Skeletal muscle satellite cell (primary cell): ENCODE measurements at regions not wholly inside any gene's neighbourhood (a gene's known extent, or its start where the extent isn't known, plus 50 kb on each side); places are given as distances from the start of the nearest gene placed in this dataset.
A peak's percentile ranks its signal among the peaks of the same experiment; 100 is the strongest.

Experiments
- H3K27me3 ChIP-seq: 2 replicates; pipeline ENCODE4 v1.7.0; 2013; ENCODE audit warnings: low read length; ENCODE audit not compliant: control insufficient read depth, insufficient read depth
- H3K36me3 ChIP-seq: 2 replicates; pipeline ENCODE4 v1.7.0; 2013; ENCODE audit warnings: mild to moderate bottlenecking, control low read depth, low read length; ENCODE audit not compliant: insufficient read depth
- H3K4me1 ChIP-seq: 2 replicates; pipeline ENCODE4 v1.7.0; 2013; ENCODE audit warnings: low read length; ENCODE audit not compliant: control insufficient read depth, insufficient read depth
- H3K4me2 ChIP-seq: 2 replicates; pipeline ENCODE4 v1.7.0; 2013; ENCODE audit warnings: mild to moderate bottlenecking, low read length
- H3K4me3 ChIP-seq: 2 replicates; pipeline ENCODE4 v1.7.0; 2013; ENCODE audit warnings: low read length
- H3K9ac ChIP-seq: 2 replicates; pipeline ENCODE4 v1.7.0; 2013; ENCODE audit warnings: mild to moderate bottlenecking, low read depth, low read length, moderate library complexity
- H3K9me3 ChIP-seq: replicated peaks from 2 replicates; pipeline ENCODE4 v1.7.0; 2013; ENCODE audit warnings: mild to moderate bottlenecking, control low read depth, low read length

GRCh38 chr12:66041651-66042363 lies 88.7 kb downstream of the LLPH start:
- Histone ChIP-seq H3K27me3 (no peaks in the 10 kb centered on the region), H3K4me1 (peaks cover 2% of the 10 kb centered on the region), H3K36me3 (no peaks in the 10 kb centered on the region), H3K9ac (no peak overlapping the region), H3K4me3 (no peak overlapping the region), H3K9me3 (no peaks in the 10 kb centered on the region), H3K4me2 (no peak overlapping the region)

GRCh38 chr12:66036317-66036716 lies 94.2 kb downstream of the LLPH start:
- Histone ChIP-seq H3K9ac (peak overlapping the region; percentile 44), H3K4me1 (peaks cover 20% of the 10 kb centered on the region), H3K27me3 (no peaks in the 10 kb centered on the region), H3K4me3 (peak overlapping the region; percentile 19), H3K36me3 (no peaks in the 10 kb centered on the region), H3K4me2 (peak overlapping the region; percentile 43), H3K9me3 (no peaks in the 10 kb centered on the region)

- peak overlapping the region; percentile 44 for H3K9ac ChIP-seq
- no peaks in the 10 kb centered on the region for H3K36me3 ChIP-seq
- H3K4me2 ChIP-seq, result peak overlapping the region; percentile 37
Measured at GRCh38 chr12:66035288-66035966, 95.1 kb downstream of the LLPH start.

DNA sequence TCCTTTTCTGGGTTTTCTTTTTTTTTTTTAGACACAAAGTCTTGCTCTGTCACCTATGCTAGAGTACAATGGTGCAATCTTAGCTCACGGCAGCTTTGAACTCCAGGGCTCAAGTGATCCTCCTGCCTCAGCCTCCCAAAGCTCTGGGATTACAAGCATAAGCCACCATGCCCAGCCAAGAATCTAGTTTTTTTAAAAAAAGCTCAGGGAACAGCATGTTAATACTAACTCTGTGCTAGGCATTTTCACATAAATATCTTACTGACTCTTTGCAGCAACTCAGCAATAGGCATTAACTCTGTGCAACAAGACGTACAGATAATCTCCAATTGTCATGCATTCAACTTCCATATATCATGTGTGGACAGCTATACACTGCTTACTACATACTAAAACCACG lies 97.4 kb downstream of the LLPH start:
- no peak overlapping the region for H3K9ac ChIP-seq
- no peaks in the 10 kb centered on the region for H3K36me3 ChIP-seq
- no peak overlapping the region for H3K4me3 ChIP-seq
- H3K27me3 ChIP-seq, result no peaks in the 10 kb centered on the region
- no peaks in the 10 kb centered on the region for H3K9me3 ChIP-seq
- H3K4me1 ChIP-seq, result peaks cover 20% of the 10 kb centered on the region
- no peak overlapping the region for H3K4me2 ChIP-seq

More at GRCh38 chr12:66035288-66035966, 95.1 kb downstream of the LLPH start:
- H3K4me1 ChIP-seq, result peaks cover 20% of the 10 kb centered on the region
- no peaks in the 10 kb centered on the region for H3K27me3 ChIP-seq
- no peak overlapping the region for H3K4me3 ChIP-seq
- no peaks in the 10 kb centered on the region for H3K9me3 ChIP-seq

- H3K4me2 ChIP-seq, result no peak overlapping the region
- H3K4me3 ChIP-seq, result no peak overlapping the region
- no peaks in the 10 kb centered on the region for H3K9me3 ChIP-seq
- H3K27me3 ChIP-seq, result no peaks in the 10 kb centered on the region
- H3K9ac ChIP-seq, result no peak overlapping the region
- peaks cover 20% of the 10 kb centered on the region for H3K4me1 ChIP-seq
- no peaks in the 10 kb centered on the region for H3K36me3 ChIP-seq
Measured at GRCh38 chr12:66032739-66033138, 97.8 kb downstream of the LLPH start.

DNA sequence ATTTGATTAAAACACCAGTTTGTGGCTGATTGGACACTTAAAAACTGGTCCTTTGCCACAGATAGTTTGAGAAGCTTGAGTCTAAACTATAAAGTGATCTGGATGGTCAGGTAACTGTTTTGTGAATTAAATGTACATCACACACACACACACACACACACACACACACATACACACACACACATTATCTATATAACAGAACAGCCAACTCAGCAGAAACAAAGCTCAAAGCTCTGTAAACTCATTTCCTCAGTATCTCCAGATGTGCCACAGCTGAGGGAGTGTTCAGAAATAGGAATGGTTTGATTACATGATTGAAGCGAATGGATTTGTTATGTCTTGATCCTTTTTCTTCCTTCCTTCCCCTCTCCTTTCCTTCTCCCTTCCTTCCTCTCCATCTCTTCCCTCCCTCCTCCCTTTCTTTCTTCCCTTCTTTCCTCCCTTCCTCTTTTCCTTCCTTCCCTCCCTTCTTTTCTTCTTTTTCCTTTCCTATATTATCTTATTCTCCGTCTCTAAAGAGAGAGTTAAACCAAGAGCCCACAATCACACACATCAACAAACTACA lies 100.3 kb downstream of the LLPH start:
- H3K4me3 ChIP-seq, result no peak overlapping the region
- no peaks in the 10 kb centered on the region for H3K9me3 ChIP-seq
- no peak overlapping the region for H3K4me2 ChIP-seq
- no peaks in the 10 kb centered on the region for H3K27me3 ChIP-seq
- H3K4me1 ChIP-seq, result peaks cover 4% of the 10 kb centered on the region
- no peak overlapping the region for H3K9ac ChIP-seq
- H3K36me3 ChIP-seq, result no peaks in the 10 kb centered on the region

DNA sequence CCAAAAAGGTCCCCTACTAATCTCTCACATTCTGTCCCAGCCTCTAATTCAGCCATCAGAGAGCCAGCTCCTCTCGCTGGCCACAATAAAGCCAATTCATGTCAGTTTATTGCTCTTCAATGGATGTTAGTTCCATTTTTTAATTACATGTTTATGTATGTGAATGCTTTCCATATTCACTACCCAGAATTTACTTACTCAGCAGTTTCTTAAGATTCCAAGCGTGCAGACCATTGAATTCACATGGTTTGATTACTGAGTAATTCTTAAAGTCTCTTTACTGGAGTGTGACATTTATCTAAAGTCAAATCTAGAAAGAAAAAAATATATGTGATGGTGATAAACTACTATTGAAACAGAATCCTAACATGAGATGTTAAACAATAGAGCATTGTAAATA lies 102.2 kb downstream of the LLPH start:
- no peaks in the 10 kb centered on the region for H3K9me3 ChIP-seq
- no peak overlapping the region for H3K4me3 ChIP-seq
- no peaks in the 10 kb centered on the region for H3K36me3 ChIP-seq
- H3K4me2 ChIP-seq, result no peak overlapping the region
- H3K4me1 ChIP-seq, result no peaks in the 10 kb centered on the region
- no peaks in the 10 kb centered on the region for H3K27me3 ChIP-seq
- no peak overlapping the region for H3K9ac ChIP-seq

DNA sequence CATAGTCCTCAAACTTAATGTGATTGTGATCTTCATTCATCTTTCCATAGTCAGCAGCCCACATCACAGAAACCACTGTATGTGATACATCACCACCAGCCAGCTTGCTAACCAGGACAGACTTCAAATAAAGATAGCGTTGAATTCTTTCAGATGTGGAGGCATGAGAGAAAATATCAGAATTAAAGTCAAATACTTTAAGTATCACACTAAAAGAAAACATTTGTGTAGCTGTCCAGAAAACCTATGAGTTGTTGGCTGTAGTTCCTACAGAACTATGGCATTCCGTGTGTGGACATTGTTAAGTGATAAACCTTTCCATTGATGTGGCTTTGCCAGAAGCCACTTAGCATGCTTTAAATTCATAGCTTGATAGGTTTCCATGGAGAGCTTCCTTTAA lies 105.1 kb downstream of the LLPH start:
- Histone ChIP-seq H3K9ac (no peak overlapping the region), H3K9me3 (no peaks in the 10 kb centered on the region), H3K4me2 (no peak overlapping the region), H3K36me3 (no peaks in the 10 kb centered on the region), H3K27me3 (no peaks in the 10 kb centered on the region), H3K4me1 (no peaks in the 10 kb centered on the region), H3K4me3 (no peak overlapping the region)

GRCh38 chr12:66024949-66025348 lies 105.6 kb downstream of the LLPH start:
- H3K36me3 ChIP-seq, result no peaks in the 10 kb centered on the region
- H3K9me3 ChIP-seq, result no peaks in the 10 kb centered on the region
- no peak overlapping the region for H3K9ac ChIP-seq
- H3K4me1 ChIP-seq, result no peaks in the 10 kb centered on the region
- H3K27me3 ChIP-seq, result no peaks in the 10 kb centered on the region
- H3K4me2 ChIP-seq, result no peak overlapping the region
- H3K4me3 ChIP-seq, result no peak overlapping the region

DNA sequence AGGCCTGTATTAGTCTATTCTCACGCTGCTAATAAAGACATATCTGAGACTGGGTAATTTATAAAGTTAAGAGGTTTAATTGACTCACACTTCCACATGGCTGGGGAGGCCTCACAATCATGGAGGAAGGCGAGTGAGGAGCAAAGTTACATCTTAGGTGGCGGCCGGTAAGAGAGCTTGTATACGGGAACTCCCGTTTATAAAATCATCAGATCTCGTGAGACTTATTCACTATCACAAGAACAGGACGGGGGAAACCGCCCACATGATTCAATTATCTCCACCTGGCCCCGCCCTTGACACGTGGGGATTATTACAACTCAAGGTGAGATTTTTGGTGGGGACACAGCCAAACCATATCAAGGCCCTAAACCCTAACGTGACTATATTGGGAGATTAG lies 110.1 kb downstream of the LLPH start:
- no peak overlapping the region for H3K4me2 ChIP-seq
- H3K4me3 ChIP-seq, result no peak overlapping the region
- no peak overlapping the region for H3K9ac ChIP-seq
- no peaks in the 10 kb centered on the region for H3K36me3 ChIP-seq
- no peaks in the 10 kb centered on the region for H3K9me3 ChIP-seq
- peaks cover 6% of the 10 kb centered on the region for H3K4me1 ChIP-seq
- no peaks in the 10 kb centered on the region for H3K27me3 ChIP-seq

GRCh38 chr12:66017736-66018135 lies 112.8 kb downstream of the LLPH start:
- Histone ChIP-seq H3K4me3 (no peak overlapping the region), H3K36me3 (no peaks in the 10 kb centered on the region), H3K9me3 (no peaks in the 10 kb centered on the region), H3K4me1 (peaks cover 13% of the 10 kb centered on the region), H3K27me3 (no peaks in the 10 kb centered on the region), H3K9ac (no peak overlapping the region), H3K4me2 (no peak overlapping the region)
